H1 (cell line): ENCODE measurements at regions not wholly inside any gene's neighbourhood (a gene's known extent, or its start where the extent isn't known, plus 50 kb on each side); places are given as distances from the start of the nearest gene placed in this dataset.

Experiments
- CTBP2 ChIP-seq: IDR thresholded peaks from 2 replicates; pipeline ENCODE4 v1.7.0; 2011; ENCODE audit warnings: borderline replicate concordance, mild to moderate bottlenecking, moderate library complexity, mixed read lengths, low read length; ENCODE audit not compliant: insufficient read depth, insufficient read length
- JUN ChIP-seq: IDR thresholded peaks from 2 replicates; pipeline ENCODE4 v1.6.1; 2011; ENCODE audit warnings: low read depth, mild to moderate bottlenecking, improper control_type of control experiment, low read length
- SIX5 ChIP-seq: IDR thresholded peaks from 2 replicates; pipeline ENCODE4 v1.6.1; 2011; ENCODE audit warnings: mild to moderate bottlenecking, low read depth, low read length
- SP2 ChIP-seq: IDR thresholded peaks from 2 replicates; pipeline ENCODE4 v1.6.1; 2012; ENCODE audit warnings: mild to moderate bottlenecking, low read length, inconsistent platforms
- TF ChIP-seq, protein P1 (sequence below): fragments of 300-600 bp; sonication (generic); IDR thresholded peaks from 2 replicates; pipeline ENCODE4 v1.7.1; 2012; ENCODE audit warnings: low read length, moderate library complexity, mild to moderate bottlenecking, inconsistent platforms; ENCODE audit not compliant: insufficient replicate concordance
- TF ChIP-seq, protein P2 (sequence below): IDR thresholded peaks from 2 replicates; pipeline ENCODE4 v1.6.1; 2011; ENCODE audit warnings: low read depth, mild to moderate bottlenecking, low read length; ENCODE audit not compliant: insufficient read depth

DNA sequence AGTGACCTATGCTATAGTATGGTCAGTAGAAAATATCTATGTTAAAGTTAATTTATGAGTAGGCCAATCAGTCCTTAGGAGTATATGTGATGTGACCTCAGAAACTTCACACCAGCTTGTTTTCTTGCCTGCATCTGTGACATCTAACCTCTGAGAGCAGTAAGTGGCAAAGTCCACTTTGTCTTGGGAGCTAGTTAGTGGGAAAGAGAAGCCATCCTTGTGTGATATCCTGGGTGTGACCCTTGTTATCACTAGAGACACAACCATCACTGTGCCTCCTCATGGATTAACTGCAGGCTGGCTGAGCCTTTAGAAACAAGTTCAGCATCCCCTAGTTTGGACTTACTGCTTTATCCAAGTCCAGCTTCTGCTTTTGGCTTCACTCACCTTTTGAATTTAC, 170.6 kb upstream of the STXBP6 start (continued):
- no peak for TF ChIP-seq CTBP2
- no peak for TF ChIP-seq JUN
- TF ChIP-seq SIX5 = no peak
- TF ChIP-seq SP2 = no peak
- TF ChIP-seq, protein P1, sequence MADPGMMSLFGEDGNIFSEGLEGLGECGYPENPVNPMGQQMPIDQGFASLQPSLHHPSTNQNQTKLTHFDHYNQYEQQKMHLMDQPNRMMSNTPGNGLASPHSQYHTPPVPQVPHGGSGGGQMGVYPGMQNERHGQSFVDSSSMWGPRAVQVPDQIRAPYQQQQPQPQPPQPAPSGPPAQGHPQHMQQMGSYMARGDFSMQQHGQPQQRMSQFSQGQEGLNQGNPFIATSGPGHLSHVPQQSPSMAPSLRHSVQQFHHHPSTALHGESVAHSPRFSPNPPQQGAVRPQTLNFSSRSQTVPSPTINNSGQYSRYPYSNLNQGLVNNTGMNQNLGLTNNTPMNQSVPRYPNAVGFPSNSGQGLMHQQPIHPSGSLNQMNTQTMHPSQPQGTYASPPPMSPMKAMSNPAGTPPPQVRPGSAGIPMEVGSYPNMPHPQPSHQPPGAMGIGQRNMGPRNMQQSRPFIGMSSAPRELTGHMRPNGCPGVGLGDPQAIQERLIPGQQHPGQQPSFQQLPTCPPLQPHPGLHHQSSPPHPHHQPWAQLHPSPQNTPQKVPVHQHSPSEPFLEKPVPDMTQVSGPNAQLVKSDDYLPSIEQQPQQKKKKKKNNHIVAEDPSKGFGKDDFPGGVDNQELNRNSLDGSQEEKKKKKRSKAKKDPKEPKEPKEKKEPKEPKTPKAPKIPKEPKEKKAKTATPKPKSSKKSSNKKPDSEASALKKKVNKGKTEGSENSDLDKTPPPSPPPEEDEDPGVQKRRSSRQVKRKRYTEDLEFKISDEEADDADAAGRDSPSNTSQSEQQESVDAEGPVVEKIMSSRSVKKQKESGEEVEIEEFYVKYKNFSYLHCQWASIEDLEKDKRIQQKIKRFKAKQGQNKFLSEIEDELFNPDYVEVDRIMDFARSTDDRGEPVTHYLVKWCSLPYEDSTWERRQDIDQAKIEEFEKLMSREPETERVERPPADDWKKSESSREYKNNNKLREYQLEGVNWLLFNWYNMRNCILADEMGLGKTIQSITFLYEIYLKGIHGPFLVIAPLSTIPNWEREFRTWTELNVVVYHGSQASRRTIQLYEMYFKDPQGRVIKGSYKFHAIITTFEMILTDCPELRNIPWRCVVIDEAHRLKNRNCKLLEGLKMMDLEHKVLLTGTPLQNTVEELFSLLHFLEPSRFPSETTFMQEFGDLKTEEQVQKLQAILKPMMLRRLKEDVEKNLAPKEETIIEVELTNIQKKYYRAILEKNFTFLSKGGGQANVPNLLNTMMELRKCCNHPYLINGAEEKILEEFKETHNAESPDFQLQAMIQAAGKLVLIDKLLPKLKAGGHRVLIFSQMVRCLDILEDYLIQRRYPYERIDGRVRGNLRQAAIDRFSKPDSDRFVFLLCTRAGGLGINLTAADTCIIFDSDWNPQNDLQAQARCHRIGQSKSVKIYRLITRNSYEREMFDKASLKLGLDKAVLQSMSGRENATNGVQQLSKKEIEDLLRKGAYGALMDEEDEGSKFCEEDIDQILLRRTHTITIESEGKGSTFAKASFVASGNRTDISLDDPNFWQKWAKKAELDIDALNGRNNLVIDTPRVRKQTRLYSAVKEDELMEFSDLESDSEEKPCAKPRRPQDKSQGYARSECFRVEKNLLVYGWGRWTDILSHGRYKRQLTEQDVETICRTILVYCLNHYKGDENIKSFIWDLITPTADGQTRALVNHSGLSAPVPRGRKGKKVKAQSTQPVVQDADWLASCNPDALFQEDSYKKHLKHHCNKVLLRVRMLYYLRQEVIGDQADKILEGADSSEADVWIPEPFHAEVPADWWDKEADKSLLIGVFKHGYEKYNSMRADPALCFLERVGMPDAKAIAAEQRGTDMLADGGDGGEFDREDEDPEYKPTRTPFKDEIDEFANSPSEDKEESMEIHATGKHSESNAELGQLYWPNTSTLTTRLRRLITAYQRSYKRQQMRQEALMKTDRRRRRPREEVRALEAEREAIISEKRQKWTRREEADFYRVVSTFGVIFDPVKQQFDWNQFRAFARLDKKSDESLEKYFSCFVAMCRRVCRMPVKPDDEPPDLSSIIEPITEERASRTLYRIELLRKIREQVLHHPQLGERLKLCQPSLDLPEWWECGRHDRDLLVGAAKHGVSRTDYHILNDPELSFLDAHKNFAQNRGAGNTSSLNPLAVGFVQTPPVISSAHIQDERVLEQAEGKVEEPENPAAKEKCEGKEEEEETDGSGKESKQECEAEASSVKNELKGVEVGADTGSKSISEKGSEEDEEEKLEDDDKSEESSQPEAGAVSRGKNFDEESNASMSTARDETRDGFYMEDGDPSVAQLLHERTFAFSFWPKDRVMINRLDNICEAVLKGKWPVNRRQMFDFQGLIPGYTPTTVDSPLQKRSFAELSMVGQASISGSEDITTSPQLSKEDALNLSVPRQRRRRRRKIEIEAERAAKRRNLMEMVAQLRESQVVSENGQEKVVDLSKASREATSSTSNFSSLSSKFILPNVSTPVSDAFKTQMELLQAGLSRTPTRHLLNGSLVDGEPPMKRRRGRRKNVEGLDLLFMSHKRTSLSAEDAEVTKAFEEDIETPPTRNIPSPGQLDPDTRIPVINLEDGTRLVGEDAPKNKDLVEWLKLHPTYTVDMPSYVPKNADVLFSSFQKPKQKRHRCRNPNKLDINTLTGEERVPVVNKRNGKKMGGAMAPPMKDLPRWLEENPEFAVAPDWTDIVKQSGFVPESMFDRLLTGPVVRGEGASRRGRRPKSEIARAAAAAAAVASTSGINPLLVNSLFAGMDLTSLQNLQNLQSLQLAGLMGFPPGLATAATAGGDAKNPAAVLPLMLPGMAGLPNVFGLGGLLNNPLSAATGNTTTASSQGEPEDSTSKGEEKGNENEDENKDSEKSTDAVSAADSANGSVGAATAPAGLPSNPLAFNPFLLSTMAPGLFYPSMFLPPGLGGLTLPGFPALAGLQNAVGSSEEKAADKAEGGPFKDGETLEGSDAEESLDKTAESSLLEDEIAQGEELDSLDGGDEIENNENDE = no peak
- TF ChIP-seq, protein P2, sequence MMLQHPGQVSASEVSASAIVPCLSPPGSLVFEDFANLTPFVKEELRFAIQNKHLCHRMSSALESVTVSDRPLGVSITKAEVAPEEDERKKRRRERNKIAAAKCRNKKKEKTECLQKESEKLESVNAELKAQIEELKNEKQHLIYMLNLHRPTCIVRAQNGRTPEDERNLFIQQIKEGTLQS = no peak
